ENCODE measurements at regions not wholly inside any gene's neighbourhood (a gene's known extent, or its start where the extent isn't known, plus 50 kb on each side); places are given as distances from the start of the nearest gene placed in this dataset.

DNA sequence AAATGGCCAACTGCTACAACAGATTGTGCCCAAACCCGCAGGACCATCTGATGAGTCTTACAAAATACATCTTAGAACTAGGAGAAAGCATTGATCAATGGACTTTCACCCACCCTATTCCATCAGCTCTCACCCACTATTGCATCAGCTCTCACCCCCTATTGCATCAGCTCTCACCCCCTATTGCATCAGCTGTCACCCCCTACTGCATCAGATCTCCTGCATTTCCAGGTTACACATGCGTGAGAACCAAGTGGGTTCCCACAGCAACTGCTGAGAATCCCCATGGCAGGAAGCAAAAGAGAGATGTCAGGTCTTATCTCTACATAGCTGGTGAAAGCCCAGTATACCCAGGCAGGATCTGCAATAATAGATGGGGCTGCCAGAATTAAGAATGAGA lies 533.5 kb downstream of the LTN1 start:
- no peak for DNase-seq (ENCODE audit: low read depth)

DNA sequence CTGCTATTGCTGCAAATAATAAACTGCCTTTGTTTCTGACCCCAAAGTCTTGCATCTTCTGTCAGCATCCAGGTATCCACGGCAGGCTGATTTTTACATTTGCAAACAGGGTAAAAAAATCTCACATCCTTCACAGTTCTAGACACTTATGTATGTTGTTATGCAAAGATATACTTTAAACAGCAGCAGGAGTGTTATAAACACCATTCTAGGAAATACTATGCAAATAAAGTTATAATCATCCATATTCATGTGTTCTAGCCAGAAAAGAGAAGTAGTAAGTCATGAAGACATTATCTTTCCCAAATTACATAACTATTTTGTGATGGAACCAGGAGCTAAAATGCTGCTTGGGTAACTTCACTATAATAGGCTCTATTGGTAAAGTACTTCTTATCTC lies 534.2 kb downstream of the LTN1 start:
- DNase-seq (ENCODE audit: low read depth) = no peak

DNA sequence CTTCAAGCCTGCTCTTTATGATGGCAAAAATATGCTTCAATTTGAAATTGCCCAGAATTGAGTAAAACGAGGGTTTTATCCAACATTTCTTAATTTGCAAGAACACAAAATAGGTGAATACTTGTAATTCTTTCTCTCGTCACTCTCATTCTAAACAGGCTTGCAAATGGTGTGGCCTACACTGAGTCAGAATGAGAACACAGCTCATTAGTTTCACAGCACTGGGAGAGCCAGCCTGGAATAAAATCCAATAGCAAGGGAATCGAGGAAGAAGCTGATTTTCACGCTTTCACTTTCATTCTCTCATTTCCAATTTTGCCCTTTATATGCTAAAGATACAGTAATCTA lies 537.5 kb downstream of the LTN1 start:
- DNase-seq (ENCODE audit: low read depth) = no peak

DNA sequence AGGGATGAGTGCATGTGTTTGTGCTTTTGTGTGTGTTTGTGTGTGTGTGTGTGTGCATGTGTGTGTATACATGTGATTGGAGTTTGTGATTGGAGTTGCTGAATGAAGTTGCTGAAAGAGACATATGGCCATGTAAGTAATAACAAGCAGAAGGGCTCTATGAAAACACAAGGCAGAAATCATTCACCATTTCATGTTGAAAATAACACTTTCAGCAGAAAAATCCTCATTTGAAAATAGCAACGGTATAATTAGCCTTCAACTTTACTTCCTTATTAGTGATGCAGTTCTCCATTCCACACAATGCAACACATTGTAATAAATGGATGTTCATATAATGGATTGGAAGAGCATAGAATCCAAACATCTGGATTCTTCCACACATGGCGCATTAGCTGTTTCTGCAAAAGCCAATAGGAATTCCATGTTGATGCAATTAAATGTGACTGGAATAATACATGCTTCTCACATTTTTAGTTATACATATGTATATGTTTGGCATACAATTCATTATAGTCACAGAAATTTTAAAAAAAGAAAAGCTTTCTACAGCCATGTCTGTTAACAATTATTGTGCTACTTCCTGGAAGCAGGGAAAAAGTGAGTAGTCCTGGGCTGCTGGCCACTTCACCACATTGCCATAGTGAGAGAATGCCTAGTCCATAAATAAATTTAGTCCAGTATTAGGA lies 538.0 kb downstream of the LTN1 start:
- no peak for DNase-seq (ENCODE audit: low read depth)

DNA sequence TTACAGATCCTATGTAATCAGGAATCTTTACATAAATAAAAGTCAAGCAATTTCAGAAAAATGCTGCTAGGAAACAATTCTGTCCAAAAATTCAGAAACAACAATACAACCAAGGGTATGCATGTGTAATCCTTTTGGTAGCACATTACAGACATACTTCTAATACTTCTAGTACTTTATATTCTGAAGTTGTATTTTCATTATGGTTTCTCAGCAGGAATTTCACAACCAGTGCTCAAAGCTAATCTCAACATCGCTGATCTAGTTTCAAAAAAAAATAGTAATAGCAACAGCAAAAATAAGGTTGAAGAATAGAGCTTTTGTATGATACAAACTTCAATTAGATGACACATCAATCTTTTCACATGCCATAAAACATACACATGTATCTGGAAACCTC lies 545.2 kb downstream of the LTN1 start:
- DNase-seq (ENCODE audit: low read depth) = no peak

DNA sequence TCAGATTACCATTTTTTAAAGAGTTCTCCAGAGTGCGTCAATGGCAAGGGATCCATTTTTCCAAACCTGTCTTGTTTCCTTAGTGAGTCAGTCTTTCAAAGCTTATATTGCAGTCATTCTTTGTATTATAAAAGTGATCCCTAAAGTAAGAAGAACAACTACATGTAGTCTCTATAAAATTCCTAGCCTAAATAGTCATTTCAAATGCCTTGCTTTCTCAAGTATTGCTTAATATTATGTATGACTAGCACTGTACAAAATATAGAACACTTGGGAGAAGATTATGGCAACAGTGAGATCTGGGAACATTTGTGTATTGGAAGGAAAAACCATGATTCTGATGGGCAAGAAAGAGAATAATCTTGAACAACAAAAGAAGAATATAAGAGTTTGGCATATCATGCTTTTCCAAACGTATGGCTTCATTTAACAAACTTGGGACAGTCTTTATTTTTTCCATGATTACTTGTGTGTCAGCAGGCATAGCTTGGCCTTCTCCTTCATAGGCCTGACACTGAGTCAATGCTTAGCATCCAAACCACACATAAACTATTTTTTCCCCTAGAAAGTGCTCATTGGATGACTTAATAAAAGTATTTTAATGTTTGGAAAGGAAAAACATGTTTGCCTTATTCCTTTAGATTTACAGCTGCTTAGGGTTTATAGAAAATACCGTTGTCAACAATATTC lies 547.4 kb downstream of the LTN1 start:
- no peak for DNase-seq (ENCODE audit: low read depth)

DNA sequence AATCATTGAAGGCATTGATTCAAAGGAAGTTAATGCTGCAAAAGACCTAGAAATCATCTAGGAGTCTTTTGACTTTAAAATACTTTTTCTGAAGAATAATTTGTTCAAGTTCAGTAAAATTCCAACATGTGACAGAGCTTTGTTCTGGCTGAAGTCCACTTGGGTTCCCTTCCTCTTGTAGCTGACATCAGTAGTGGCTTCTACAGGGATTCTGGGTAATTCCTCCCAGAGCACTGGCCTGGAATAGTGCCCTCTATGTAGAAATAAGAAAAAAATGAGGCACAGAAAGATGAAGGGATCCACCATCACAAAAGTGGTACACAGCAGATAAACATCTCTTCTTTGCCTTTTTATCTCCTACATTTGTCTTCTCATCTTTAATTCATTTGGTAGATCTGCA lies 548.1 kb downstream of the LTN1 start:
- no peak for DNase-seq (ENCODE audit: low read depth)

DNA sequence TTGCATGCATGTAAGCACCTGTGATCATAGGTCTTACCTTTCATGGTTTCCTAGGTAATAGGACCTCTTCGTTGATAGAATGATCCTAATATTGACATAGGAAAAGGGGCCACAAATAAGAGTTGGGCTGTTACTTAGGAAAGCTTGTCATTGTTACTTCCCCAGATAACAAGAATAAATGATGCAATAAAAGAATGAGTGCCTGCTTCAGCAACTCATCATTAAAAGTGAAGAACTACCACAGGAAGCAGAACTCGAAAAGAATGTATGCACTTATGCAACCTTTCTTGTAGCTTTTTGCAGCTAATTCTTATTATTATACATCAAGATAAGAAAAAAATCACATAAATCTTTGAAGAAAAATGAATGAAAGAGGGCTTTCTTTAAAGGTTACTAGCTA lies 548.6 kb downstream of the LTN1 start:
- DNase-seq (ENCODE audit: low read depth) = no peak

DNA sequence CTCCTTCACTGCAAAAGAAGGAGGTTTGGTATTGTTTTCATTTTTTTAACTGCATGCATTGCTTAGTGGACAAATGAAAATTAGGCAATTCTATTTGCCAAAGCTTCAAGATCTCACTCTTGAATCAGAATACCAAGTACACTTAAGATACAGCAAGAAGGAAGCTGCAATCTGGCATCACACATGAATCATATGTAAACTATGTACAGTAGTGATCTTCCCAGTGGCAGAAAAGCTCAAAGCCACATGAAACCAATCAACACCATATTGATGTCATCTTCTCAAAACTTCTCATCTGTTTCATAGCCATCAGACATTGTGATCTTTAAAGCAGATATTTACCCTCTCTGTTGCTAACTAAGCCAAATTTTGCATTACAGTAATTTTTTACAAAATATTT lies 550.1 kb downstream of the LTN1 start:
- no peak for DNase-seq (ENCODE audit: low read depth)

DNA sequence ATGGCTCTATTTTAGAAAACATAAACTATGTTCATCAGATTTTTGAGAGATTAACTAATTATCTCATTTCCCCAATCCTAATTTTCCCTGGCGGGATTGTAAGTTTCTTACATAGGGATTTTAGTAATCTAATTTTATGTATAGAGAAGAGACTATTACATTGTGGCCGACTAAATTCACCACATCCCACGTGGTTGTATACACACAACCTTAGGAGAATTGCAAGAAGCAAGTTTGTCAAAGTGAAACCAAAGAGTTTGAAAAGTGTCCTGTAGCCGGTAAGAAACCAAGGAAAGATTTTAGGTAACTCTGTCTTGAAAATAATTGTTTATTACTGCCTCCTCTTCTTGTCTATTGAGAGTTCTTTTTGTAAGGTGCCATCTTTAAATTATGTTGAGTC lies 550.6 kb downstream of the LTN1 start:
- no peak for DNase-seq (ENCODE audit: low read depth)

DNA sequence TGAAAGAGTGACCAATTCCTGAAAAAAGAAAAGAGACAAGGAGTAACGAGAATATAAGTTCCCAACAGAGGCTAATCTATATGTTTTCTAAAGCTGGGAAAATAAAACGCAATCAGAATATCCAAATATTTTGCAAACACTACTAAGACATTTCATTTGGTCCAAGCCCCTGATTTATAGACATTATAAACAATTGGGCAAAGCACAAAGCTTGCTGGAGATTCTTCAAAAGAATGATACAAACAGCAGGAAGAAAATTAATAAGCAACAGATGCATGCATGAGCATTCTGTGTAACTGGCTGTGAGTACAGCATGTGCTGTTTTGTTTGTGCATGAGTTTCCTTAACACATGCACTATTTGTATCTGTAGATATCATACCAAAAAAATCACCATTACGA lies 552.9 kb downstream of the LTN1 start:
- DNase-seq (ENCODE audit: low read depth) = no peak

DNA sequence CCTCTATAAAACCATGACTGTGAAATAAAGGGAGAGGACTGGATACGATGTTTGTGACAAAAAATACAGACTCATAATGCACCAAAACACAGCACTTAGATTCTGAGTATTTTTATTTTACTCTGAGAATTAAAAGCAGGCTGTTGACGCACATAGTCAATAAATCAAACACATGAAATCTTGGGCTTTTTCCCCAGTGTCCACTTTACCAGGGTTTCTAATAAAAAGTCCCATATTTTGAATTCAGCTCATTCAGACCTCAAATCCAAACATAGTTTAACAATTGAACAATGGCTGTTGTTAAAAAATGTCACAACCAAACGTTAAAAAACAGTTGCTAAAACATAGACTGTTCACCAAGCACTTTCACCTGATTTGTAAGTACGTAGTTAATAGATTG lies 553.4 kb downstream of the LTN1 start:
- DNase-seq (ENCODE audit: low read depth) = no peak

DNA sequence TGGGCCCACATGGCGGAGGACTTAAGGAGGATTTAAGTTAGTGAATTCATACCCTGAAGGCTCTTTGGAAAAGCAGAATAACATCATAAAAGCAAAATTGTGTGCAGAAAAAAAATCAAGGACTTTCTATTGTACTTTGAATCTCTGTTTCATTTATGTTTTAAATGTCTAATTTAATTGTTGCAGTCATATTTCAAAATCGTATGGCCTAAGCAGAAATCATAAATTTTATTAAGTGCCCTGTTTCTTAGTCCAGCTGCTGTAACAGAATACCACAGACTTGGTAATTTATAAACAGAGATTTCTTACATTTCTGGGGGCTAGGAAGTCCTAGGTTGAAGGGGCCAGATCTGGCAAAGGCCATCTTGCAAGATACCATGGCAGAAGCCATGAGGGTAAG lies 555.6 kb downstream of the LTN1 start:
- no peak for DNase-seq (ENCODE audit: low read depth)

DNA sequence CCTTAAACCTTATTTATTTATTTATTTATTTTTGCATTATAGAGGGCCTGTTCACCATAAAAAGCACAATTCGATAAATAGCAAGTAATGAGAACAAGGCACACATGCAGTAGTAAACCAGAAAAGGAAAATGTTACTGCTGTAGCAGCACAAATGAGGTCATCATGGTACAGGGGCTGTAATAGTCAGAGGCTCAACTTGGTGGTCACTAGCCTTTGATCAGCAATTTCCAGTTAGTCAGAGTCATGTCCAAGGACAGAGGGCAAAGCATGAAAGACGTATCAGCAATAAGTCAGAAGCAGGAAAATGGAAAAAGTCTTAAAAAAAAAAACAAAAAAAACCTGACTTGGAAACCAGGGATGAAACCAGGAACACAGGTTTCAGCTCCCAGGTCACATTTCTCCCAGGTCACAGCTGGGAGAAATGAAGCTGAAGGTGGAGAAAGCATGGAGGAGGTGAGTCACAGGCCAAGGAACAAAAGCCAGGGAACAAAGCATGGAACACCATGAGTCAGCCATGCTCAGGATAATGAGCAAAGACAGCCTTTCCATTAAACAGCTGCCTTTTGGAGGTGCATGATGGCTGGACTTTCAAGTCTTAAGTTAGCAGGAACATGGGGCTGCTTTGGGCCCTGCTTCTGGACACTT lies 556.3 kb downstream of the LTN1 start:
- DNase-seq (ENCODE audit: low read depth) = no peak

DNA sequence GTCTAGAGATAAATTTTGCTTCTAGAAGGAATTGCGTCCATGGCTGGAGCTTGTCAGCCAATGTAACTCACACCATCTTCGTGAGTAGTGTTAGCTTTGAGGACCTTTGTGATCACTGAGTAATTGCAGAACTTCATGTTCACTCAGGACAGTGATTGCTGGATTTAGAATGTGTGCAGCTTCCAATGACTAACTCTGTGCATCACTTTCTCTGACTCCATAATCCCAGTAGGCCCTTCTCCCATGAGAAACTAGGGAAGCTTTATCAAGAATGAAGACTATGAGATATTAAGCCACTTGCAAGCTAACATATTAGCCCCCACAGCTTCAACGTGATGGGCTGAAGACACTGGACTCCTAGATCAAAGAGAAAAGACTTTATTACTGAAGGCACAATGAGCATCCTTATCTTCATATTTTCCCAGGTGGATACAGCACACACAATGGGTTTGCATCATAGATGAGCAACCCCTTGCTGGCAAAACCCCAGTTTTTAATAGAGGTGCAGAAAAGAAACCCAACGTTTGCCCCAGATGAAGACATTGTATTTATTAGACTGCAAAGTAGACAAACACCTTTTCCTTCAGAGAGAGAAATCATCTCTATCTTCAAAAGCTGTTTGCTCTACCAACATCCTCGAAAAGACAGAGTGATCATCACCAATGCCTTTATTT lies 561.0 kb downstream of the LTN1 start:
- DNase-seq (ENCODE audit: low read depth) = no peak

DNA sequence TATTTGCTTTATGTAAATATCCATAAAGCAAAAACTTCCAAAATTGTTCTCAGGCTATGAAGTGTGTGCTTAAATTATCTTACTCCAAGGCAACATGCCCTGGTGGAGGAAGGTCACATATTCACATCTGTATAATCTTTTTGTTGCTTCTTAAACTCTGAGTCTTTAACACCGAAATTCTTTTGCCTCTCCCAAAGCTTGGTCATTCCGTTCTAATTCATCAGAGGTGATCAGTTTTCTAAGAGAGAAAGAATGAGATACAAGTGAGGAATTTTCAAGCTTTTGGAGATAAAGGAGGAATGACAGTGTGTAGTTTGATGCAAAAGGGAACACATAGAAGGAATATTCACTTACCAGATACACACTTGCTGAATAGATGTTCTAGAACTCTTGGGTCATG lies 561.7 kb downstream of the LTN1 start:
- no peak for DNase-seq (ENCODE audit: low read depth)

DNA sequence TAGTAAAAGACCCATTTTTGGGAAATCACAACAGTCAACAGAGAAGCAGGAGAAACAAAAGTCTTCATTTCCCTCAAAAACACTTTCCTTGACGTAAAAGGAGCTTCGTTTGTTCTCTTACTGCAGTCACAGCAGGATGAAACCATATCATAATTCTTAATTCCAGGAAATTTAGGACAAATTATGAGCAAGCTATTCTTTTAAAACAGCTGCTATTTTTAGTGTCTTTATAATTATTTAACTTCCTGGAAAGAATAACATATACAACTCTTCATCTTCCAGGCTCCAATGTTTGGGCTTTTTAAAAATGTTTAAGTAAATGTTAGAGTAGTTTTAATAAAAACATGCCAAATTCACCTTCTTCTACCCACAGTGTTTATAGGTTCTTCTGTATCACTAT lies 563.5 kb downstream of the LTN1 start:
- no peak for DNase-seq (ENCODE audit: low read depth)

DNA sequence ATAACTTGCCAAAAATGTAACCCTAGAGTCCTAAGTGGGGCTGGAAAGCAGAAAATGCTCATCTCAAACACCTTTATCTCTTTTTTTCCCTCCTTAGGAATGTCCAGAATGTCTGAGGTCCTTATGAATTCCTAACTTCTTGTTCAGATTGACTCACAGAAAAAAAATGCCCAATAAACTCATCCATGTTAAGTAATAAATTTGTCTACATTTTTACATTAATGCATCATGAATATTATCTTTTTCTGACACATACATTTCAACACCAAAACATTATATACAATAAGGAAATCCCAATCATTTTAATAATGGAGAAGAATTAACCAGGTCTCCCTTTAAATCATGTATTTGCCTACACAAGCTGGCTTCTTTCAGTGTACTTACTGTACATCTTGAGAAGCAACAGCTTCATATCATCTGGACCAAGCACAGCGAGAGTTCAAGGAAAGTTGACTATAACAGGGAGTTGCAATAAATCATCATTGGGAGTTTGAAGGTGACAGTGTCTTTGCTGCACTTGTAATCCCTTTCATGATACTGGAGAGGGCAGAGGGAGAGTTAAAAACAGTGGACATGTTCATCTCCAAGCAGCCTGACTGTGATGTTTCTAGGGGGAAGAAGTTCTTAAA lies 565.2 kb downstream of the LTN1 start:
- no peak for DNase-seq (ENCODE audit: low read depth)

DNA sequence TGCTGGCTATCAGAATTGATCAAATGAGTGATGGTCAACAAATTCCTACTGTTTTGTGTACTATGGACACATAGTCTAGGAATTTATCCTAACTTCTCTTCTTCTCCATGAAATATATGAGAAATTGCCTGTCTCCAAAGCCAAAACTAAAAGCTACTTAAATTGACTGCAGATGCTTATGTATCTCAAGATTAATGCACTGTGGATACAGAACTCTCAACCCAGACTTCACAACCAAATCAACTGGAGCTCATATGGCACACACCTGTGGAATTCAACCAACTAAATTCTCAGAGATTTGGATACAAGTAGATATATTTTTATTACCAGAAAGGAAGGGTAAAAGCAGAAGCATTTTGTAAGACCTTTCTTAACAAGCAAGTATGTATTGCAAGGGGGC lies 566.1 kb downstream of the LTN1 start:
- DNase-seq (ENCODE audit: low read depth) = no peak

DNA sequence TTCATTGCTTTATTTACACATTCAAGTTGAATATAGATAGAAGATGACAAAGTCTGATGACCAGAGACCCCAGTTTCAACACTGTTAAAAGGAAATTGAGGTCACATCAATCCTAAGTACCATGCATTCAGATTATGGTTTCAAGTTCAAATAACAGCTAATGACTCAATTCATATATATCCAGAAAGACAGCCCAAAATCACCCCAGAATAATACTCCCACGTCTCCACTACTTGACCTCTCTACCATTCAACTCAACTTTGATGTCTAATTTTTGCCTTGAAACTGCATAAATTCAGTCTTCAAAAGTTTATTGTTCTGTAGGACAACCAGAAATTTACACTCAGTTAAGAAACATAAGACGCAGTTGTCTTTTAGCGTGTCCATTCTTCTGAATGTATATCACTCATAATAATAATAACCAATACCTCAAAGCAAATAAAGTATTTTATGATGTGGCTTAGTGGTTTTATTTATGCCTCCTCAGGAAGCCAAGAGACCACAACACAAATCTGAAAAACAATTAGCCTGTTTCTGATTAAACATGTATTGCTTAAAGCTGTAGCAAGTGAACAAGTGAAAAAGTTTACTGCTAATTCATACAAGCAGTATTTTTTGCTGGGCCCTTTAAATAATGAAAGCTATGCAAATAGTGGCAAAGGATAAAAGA lies 569.0 kb downstream of the LTN1 start:
- no peak for DNase-seq (ENCODE audit: low read depth)

DNA sequence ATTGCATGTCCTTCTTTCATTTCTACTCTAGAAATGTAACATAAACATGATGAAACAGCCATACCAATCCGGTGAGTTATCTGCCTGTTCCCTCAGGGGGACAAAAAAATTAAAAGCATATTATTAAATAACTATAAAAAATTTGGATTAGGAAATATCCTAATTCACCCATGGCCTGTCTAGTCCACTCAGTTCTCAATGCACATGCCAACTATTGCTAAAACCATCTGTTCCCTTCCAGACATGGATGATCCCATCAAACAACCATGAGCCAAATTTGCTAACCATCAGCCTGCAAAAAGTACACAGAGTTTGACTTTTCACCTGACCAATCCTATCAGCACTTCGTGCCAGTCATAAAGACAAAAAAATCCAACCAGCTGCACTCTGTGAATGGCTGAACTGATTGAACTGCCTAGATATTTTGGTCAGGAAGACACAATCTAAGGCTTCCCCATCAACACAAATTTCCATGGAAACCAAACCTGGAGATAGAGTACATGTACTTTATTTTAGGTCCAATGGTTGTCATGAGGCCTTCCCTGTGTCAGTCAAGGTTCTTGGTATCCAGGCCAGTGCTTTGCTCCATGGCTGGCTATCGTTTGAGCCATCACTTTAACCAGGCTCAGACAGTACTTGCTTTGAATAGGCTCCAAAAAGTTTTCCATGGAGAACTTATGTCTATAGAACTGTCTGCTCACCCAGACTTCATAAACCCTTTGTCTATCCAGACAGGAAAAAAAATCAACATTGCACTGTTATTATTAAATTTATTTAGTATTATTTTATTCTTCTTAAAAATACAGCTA lies 570.8 kb downstream of the LTN1 start:
- DNase-seq (ENCODE audit: low read depth) = no peak
